GM12891 (cell line): ENCODE measurements at regions not wholly inside any gene's neighbourhood (a gene's known extent, or its start where the extent isn't known, plus 50 kb on each side); places are given as distances from the start of the nearest gene placed in this dataset.

ENCODE experiments used
- POLR2A ChIP-seq: IDR thresholded peaks from 2 replicates; pipeline ENCODE4 v1.6.1; 2011; ENCODE audit warnings: low read depth, low read length, control low read depth
- POLR2AphosphoS5 ChIP-seq: IDR thresholded peaks from 2 replicates; pipeline ENCODE4 v1.6.1; 2011; ENCODE audit warnings: low read depth, low read length, control low read depth
- TAF1 ChIP-seq: IDR thresholded peaks from 2 replicates; pipeline ENCODE4 v1.6.1; 2011; ENCODE audit warnings: low read depth, low read length, control low read depth

DNA sequence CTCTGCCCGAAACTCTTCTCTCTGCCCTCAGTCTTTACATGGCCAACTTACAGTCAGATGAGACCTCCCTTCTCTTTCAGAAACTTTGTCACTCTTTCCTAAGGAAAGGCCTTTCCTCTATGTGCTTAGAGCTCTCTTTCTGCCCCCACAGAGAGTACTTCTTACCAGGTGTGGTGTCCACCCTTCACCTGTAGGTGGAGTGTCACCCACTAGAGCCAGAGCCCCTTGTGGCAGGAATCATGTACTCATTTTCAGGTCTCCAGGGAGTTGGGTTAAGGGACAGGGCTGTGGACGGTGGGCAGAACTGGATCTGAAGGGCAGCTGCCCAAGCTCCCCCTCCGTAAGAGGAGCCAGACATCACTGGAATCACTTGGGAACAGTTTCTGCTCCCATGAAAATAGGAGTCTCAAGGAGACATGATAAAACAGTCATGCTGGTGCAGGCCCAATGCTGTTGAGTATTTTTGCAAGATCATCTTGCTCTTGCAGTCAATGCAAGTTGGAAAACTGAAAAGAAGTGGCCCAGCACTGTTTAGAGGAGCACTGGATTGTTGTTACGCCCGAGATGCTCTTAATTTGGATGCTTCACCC is 436.7 kb downstream of the ZSWIM6 start:
- TF ChIP-seq POLR2A (no peak), TAF1 (no peak), POLR2AphosphoS5 (no peak)
